ENCODE measurements at regions not wholly inside any gene's neighbourhood (a gene's known extent, or its start where the extent isn't known, plus 50 kb on each side); places are given as distances from the start of the nearest gene placed in this dataset.
"Not testable (repeated sequence)": the region's sequence is repeated elsewhere in the genome, so short reads cannot be mapped to it uniquely, and the experiment has no call there.

GRCh38 chr2:59232394-59233165 is 991.5 kb upstream of the FANCL start:
- Histone ChIP-seq H3K9me3 (no peaks in the 10 kb centered on the region), H3K27ac (no peak overlapping the region), H3K4me3 (no peak overlapping the region), H3K36me3 (replicated peaks in 1 of 2; ENCODE audit: insufficient read depth in 1 of 2, low read depth in 2 of 2) (no peaks in the 10 kb centered on the region), H3K27me3 (no peaks in the 10 kb centered on the region), H3K4me1 (no peaks in the 10 kb centered on the region)
- WGBS, 2 donors = 71 to 82% methylated on average over 10 of the region's 10 CpGs
- TF ChIP-seq POLR2A (IDR thresholded peaks at IDR 0.05) = no peak
- no peak for TF ChIP-seq CTCF (IDR thresholded peaks at IDR 0.05)
- intact Hi-C loops (cut with DNase I) = no loop called here
- no peak for ATAC-seq
- DNase-seq = no peak

- H3K9me3 ChIP-seq; DNase-seq; H3K36me3 ChIP-seq (replicated peaks in 1 of 2; ENCODE audit: insufficient read depth in 1 of 2, low read depth in 2 of 2); H3K27ac ChIP-seq; H3K27me3 ChIP-seq; intact Hi-C loops (cut with DNase I); H3K4me1 ChIP-seq; H3K4me3 ChIP-seq; ATAC-seq: not testable (repeated sequence)
- 44 to 71% methylated on average over 1 of the region's 1 CpG for WGBS, 2 donors
Observed at GRCh38 chr2:59226362-59226761, 985.2 kb upstream of the FANCL start.

GRCh38 chr2:59223742-59224141 is 982.6 kb upstream of the FANCL start:
- Histone ChIP-seq H3K9me3 (no peaks in the 10 kb centered on the region), H3K27ac (no peak overlapping the region), H3K27me3 (no peaks in the 10 kb centered on the region), H3K36me3 (replicated peaks in 1 of 2; ENCODE audit: insufficient read depth in 1 of 2, low read depth in 2 of 2) (no peaks in the 10 kb centered on the region), H3K4me1 (no peaks in the 10 kb centered on the region), H3K4me3 (no peak overlapping the region)
- ATAC-seq (no peak), DNase-seq (no peak)
- intact Hi-C loops (cut with DNase I) = no loop called here
- TF ChIP-seq CTCF (IDR thresholded peaks at IDR 0.05) = no peak
- TF ChIP-seq POLR2A (IDR thresholded peaks at IDR 0.05) = no peak

GRCh38 chr2:59217360-59217759 is 976.2 kb upstream of the FANCL start:
- ATAC-seq (no peak), DNase-seq (no peak)
- H3K27ac ChIP-seq = no peak overlapping the region
- H3K36me3 ChIP-seq (replicated peaks in 1 of 2; ENCODE audit: insufficient read depth in 1 of 2, low read depth in 2 of 2) = no peaks in the 10 kb centered on the region
- no peaks in the 10 kb centered on the region for H3K27me3 ChIP-seq
- H3K4me3 ChIP-seq = no peak overlapping the region
- H3K9me3 ChIP-seq = no peaks in the 10 kb centered on the region
- H3K4me1 ChIP-seq = no peaks in the 10 kb centered on the region
- WGBS, 2 donors = 38 to 41% methylated on average over 3 of the region's 3 CpGs
- TF ChIP-seq CTCF (IDR thresholded peaks at IDR 0.05) (no peak), POLR2A (IDR thresholded peaks at IDR 0.05) (no peak)
- intact Hi-C loops (cut with DNase I) = no loop called here

GRCh38 chr2:59206361-59206760 is 965.2 kb upstream of the FANCL start:
- ATAC-seq (no peak), DNase-seq (no peak)
- WGBS, 2 donors = 61 to 66% methylated on average over 4 of the region's 4 CpGs
- no peaks in the 10 kb centered on the region for H3K4me1 ChIP-seq
- no peak overlapping the region for H3K4me3 ChIP-seq
- no peaks in the 10 kb centered on the region for H3K27me3 ChIP-seq
- TF ChIP-seq POLR2A (IDR thresholded peaks at IDR 0.05) (no peak), CTCF (IDR thresholded peaks at IDR 0.05) (no peak)
- intact Hi-C loops (cut with DNase I) = no loop called here
- no peaks in the 10 kb centered on the region for H3K36me3 ChIP-seq (replicated peaks in 1 of 2; ENCODE audit: insufficient read depth in 1 of 2, low read depth in 2 of 2)
- H3K27ac ChIP-seq = no peak overlapping the region
- no peaks in the 10 kb centered on the region for H3K9me3 ChIP-seq
